H1 (cell line): ENCODE measurements at regions not wholly inside any gene's neighbourhood (a gene's known extent, or its start where the extent isn't known, plus 50 kb on each side); places are given as distances from the start of the nearest gene placed in this dataset.

Source experiments
- CTCF ChIA-PET: fragments of 300-600 bp; sonication (Branson Sonifier 250); formaldehyde crosslinking; loops from one replicate; lab custom pipeline; 2021; ENCODE audit not compliant: partially characterized antibody; lab: Charles Lee
- POLR2A ChIA-PET: fragments of 300-600 bp; sonication (Branson Sonifier 250); formaldehyde crosslinking; loops from one replicate; lab custom pipeline; 2021; ENCODE audit warnings: inconsistent platforms; ENCODE audit not compliant: partially characterized antibody; lab: Charles Lee
- DNase-seq, 2 experiments: peaks; one replicate each; pipeline versions ENCODE4 v3.0.0 to v3.0.0-alpha.2; 2010 to 2022; ENCODE audit warnings: low spot score in 2 of 2, low read depth in 1 of 2, mixed read lengths in 1 of 2
- FAIRE-seq: peaks from 2 replicates; lab custom pipeline; 2011; peaks lifted over from hg19 to GRCh38; lab: Jason Lieb, UNC
- H2AFZ ChIP-seq: 2 replicates; pipeline ENCODE4 v1.8.1; 2012; ENCODE audit warnings: low read length, inconsistent platforms
- H2AK5ac ChIP-seq: 2 replicates; pipeline ENCODE4 v1.6.1; 2013; ENCODE audit warnings: low read depth, low read length
- H2BK120ac ChIP-seq: replicated peaks from 2 replicates; pipeline ENCODE3; 2013; ENCODE audit warnings: low read depth, low read length, inconsistent platforms
- H2BK12ac ChIP-seq: 2 replicates; pipeline ENCODE4 v1.6.1; 2013; ENCODE audit warnings: low read depth, low read length
- H2BK15ac ChIP-seq: 2 replicates; pipeline ENCODE4 v1.6.1; 2013; ENCODE audit warnings: low read length
- H2BK20ac ChIP-seq: 2 replicates; pipeline ENCODE4 v1.6.1; 2013; ENCODE audit warnings: low read length
- H2BK5ac ChIP-seq: 2 replicates; pipeline ENCODE4 v1.6.1; 2013; ENCODE audit warnings: low read depth, low read length
- H3K14ac ChIP-seq: 2 replicates; pipeline ENCODE4 v1.6.1; 2013; ENCODE audit warnings: inconsistent platforms; ENCODE audit not compliant: insufficient read length
- H3K18ac ChIP-seq: 2 replicates; pipeline ENCODE4 v1.6.1; 2013; ENCODE audit warnings: low read length; ENCODE audit errors: extremely low read depth
- H3K23ac ChIP-seq: 2 replicates; pipeline ENCODE4 v1.6.1; 2013; ENCODE audit warnings: inconsistent platforms; ENCODE audit not compliant: insufficient read length
- H3K23me2 ChIP-seq: 2 replicates; pipeline ENCODE4 v1.6.1; 2013; ENCODE audit warnings: low read depth, low read length
- H3K27ac ChIP-seq: 2 replicates; pipeline ENCODE4 v1.6.1; 2011; ENCODE audit warnings: low read depth, low read length, inconsistent platforms
- H3K27me3 ChIP-seq, 4 experiments: replicated peaks in 1 of 4; 1 replicate in 1 of 4; 2 replicates in 3 of 4; pipeline versions ENCODE4 v1.6.1 to v1.8.1; 2011 to 2013; ENCODE audit warnings: low read length in 3 of 4, mild to moderate bottlenecking in 3 of 4, inconsistent platforms in 2 of 4, mixed read lengths in 2 of 4, moderate library complexity in 1 of 4; ENCODE audit not compliant: control insufficient read depth in 3 of 4, insufficient read depth in 3 of 4; ENCODE audit errors: extremely low read depth in 1 of 4
- H3K36me3 ChIP-seq, 4 experiments: 2 replicates each; pipeline versions ENCODE4 v1.6.1 to v1.8.1; 2011 to 2013; ENCODE audit warnings: mild to moderate bottlenecking in 4 of 4, low read length in 3 of 4, moderate library complexity in 2 of 4, control low read depth in 1 of 4, inconsistent platforms in 1 of 4; ENCODE audit not compliant: insufficient read depth in 4 of 4, control insufficient read depth in 2 of 4
- H3K4ac ChIP-seq: replicated peaks from 2 replicates; pipeline ENCODE3; 2013; ENCODE audit warnings: low read length, low read depth, mixed read lengths, inconsistent platforms; ENCODE audit not compliant: insufficient read length
- H3K4me1 ChIP-seq, 4 experiments: replicated peaks in 1 of 4; 1 replicate in 1 of 4; 2 replicates in 3 of 4; pipeline versions ENCODE4 v1.6.1 to v1.8.1; 2011 to 2013; ENCODE audit warnings: low read length in 3 of 4, inconsistent platforms in 2 of 4, mixed read lengths in 1 of 4; ENCODE audit not compliant: insufficient read depth in 4 of 4, control insufficient read depth in 3 of 4
- H3K4me2 ChIP-seq, 2 experiments: 2 replicates each; pipeline versions ENCODE4 v1.6.1 to v1.8.1; 2011 to 2013; ENCODE audit warnings: low read depth in 2 of 2, low read length in 2 of 2, control low read depth in 1 of 2, inconsistent platforms in 1 of 2, mild to moderate bottlenecking in 1 of 2; ENCODE audit not compliant: insufficient read depth in 1 of 2
- H3K4me3 ChIP-seq, 4 experiments: fragments of 200-600, 300-600 bp in 1 of 4; sonication (generic), shearing (Covaris generic), sonication (Bioruptor Twin) in 1 of 4; 2 replicates each; pipeline versions ENCODE4 v1.5.1 to v1.8.1; 2011 to 2016; ENCODE audit warnings: low read length in 4 of 4, low read depth in 3 of 4, control low read depth in 2 of 4, inconsistent platforms in 2 of 4, mild to moderate bottlenecking in 2 of 4, mixed read lengths in 1 of 4, moderate library complexity in 1 of 4; ENCODE audit not compliant: insufficient read depth in 2 of 4; ENCODE audit errors: extremely low read depth in 1 of 4
- H3K56ac ChIP-seq: replicated peaks from 2 replicates; pipeline ENCODE3; 2013; ENCODE audit warnings: low read depth, mild to moderate bottlenecking, mixed read lengths, low read length, inconsistent platforms; ENCODE audit not compliant: insufficient read length
- H3K79me1 ChIP-seq: 2 replicates; pipeline ENCODE4 v1.6.1; 2013; ENCODE audit warnings: low read depth, low read length, control low read depth
- H3K79me2 ChIP-seq, 2 experiments: 2 replicates each; pipeline versions ENCODE4 v1.6.1 to v1.8.1; 2012 to 2013; ENCODE audit warnings: low read length in 2 of 2, mild to moderate bottlenecking in 2 of 2, inconsistent platforms in 1 of 2; ENCODE audit not compliant: insufficient read depth in 2 of 2, control insufficient read depth in 1 of 2
- H3K9ac ChIP-seq, 4 experiments: replicated peaks in 1 of 4; 1 replicate in 1 of 4; 2 replicates in 3 of 4; pipeline versions ENCODE4 v1.6.1 to v1.8.1; 2011 to 2013; ENCODE audit warnings: low read depth in 3 of 4, low read length in 3 of 4, control low read depth in 2 of 4, mild to moderate bottlenecking in 2 of 4, moderate library complexity in 2 of 4, inconsistent platforms in 1 of 4; ENCODE audit errors: extremely low read depth in 1 of 4
- H3K9me3 ChIP-seq, 2 experiments: 2 replicates each; pipeline versions ENCODE4 v1.6.1 to v1.8.1; 2012 to 2013; ENCODE audit warnings: mild to moderate bottlenecking in 2 of 2, moderate library complexity in 2 of 2, control low read depth in 1 of 2, inconsistent platforms in 1 of 2, low read depth in 1 of 2, low read length in 1 of 2, mixed read lengths in 1 of 2; ENCODE audit not compliant: insufficient read depth in 2 of 2
- H4K20me1 ChIP-seq, 2 experiments: replicated peaks in 1 of 2; 2 replicates each; pipeline versions ENCODE3 to v1.8.1; 2011 to 2013; ENCODE audit warnings: inconsistent platforms in 2 of 2, low read length in 2 of 2, mild to moderate bottlenecking in 1 of 2; ENCODE audit not compliant: insufficient read depth in 2 of 2, control insufficient read depth in 1 of 2
- H4K5ac ChIP-seq: 2 replicates; pipeline ENCODE4 v1.6.1; 2013; ENCODE audit warnings: low read length, low read depth, mixed read lengths, inconsistent platforms; ENCODE audit not compliant: insufficient read length
- H4K8ac ChIP-seq: 2 replicates; pipeline ENCODE4 v1.8.0; 2013; ENCODE audit warnings: mild to moderate bottlenecking, moderate library complexity, low read length, inconsistent platforms; ENCODE audit not compliant: insufficient read depth; ENCODE audit errors: extremely low read depth
- H4K91ac ChIP-seq: replicated peaks from 2 replicates; pipeline ENCODE3; 2013; ENCODE audit warnings: low read length, mixed read lengths, inconsistent platforms; ENCODE audit not compliant: insufficient read length
- TBP ChIP-seq: IDR thresholded peaks from 2 replicates; pipeline ENCODE4 v1.6.1; 2011; ENCODE audit warnings: low read depth, low read length, improper control_type of control experiment
- WGBS, 2 experiments: shearing (Covaris generic) in 1 of 2; methylation state at CpG; one replicate each; pipeline versions ENCODE4 v1.1.6 to v1.1.7; 2013 to 2015; ENCODE audit warnings: low lambda C conversion rate in 2 of 2, mixed read lengths in 2 of 2, inconsistent platforms in 1 of 2, low coverage in 1 of 2, missing lambda C conversion rate in 1 of 2; ENCODE audit not compliant: insufficient replicate concordance in 2 of 2, insufficient coverage in 1 of 2, insufficient read length in 1 of 2; ENCODE audit errors: extremely low coverage in 1 of 2, missing lambda C conversion rate in 1 of 2; 5-methylcytosine and 5-hydroxymethylcytosine counted together

DNA sequence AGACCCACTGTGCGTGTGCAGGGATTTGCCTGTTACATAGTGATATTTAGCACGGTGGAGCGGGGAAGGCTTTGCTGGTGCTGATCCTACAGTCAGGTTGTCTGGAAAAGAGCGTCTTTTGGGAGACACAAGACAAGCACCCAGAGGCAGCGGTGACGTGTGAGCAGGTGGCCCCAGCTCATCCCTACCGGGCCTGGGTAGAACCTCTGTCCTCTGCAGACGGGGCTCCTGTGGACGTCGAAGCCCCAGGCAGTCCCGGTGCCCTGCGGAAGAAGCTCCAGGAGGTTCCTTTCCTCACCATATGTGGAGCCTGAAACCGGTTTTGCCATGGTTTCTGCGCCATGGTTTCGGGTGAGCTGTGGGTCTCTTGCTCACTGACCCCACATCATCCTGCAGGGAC is 68.9 kb upstream of the AFDN start:
- Histone ChIP-seq H3K36me3 (no peaks in the 10 kb centered on the region), H4K20me1 (no peaks in the 10 kb centered on the region), H3K9ac (no peak overlapping the region), H2BK20ac (no peak overlapping the region), H2BK120ac (no peak overlapping the region), H3K23ac (no peak overlapping the region), H2AFZ (no peak overlapping the region), H3K79me1 (no peaks in the 10 kb centered on the region), H4K5ac (no peak overlapping the region), H3K4me3 (no peak overlapping the region), H2AK5ac (no peak overlapping the region), H3K4me2 (no peak overlapping the region), H3K4me1 (no peaks in the 10 kb centered on the region), H2BK5ac (no peak overlapping the region), H3K56ac (no peak overlapping the region), H2BK15ac (no peak overlapping the region), H3K9me3 (no peaks in the 10 kb centered on the region), H3K4ac (no peak overlapping the region), H3K79me2 (no peaks in the 10 kb centered on the region), H3K14ac (no peak overlapping the region), H2BK12ac (no peak overlapping the region), H3K27me3 (no peaks in the 10 kb centered on the region), H3K23me2 (no peaks in the 10 kb centered on the region), H4K8ac (no peak overlapping the region), H4K91ac (no peak overlapping the region), H3K18ac (no peak overlapping the region), H3K27ac (no peak overlapping the region)
- POLR2A ChIA-PET: no interaction called here
- CTCF ChIA-PET: interaction anchor here (0.6 to 0.7 kb wide), 3 partner anchors 56 to 110 kb away, joined by 3 read pairs; no protein-coding TSS in a partner anchor
- WGBS, 2 experiments: 96% methylated on average over 15 of the region's 15 CpGs; no CpG with 5 or more reads in 1 of the 2 experiments
- DNase-seq (no peak), FAIRE-seq (no peak)
- no peak for TF ChIP-seq TBP
